Mammary epithelial cell (primary cell): ENCODE measurements at regions not wholly inside any gene's neighbourhood (a gene's known extent, or its start where the extent isn't known, plus 50 kb on each side); places are given as distances from the start of the nearest gene placed in this dataset.

Source experiments
- EZH2 ChIP-seq: IDR thresholded peaks from 2 replicates; pipeline ENCODE4 v1.6.1; 2012; ENCODE audit warnings: low read length, inconsistent platforms, borderline replicate concordance
- TF ChIP-seq, protein P1 (sequence below), 2 donors: IDR thresholded peaks in 1 of 2; conservative IDR thresholded peaks in 1 of 2; 2 replicates each; pipeline ENCODE4 v1.5.1; 2011 to 2012; ENCODE audit warnings: inconsistent platforms in 2 of 2, low read length in 2 of 2, mild to moderate bottlenecking in 2 of 2, control low read depth in 1 of 2, low read depth in 1 of 2; ENCODE audit not compliant: insufficient read depth in 1 of 2; ENCODE audit errors: extremely low read depth in 1 of 2

DNA sequence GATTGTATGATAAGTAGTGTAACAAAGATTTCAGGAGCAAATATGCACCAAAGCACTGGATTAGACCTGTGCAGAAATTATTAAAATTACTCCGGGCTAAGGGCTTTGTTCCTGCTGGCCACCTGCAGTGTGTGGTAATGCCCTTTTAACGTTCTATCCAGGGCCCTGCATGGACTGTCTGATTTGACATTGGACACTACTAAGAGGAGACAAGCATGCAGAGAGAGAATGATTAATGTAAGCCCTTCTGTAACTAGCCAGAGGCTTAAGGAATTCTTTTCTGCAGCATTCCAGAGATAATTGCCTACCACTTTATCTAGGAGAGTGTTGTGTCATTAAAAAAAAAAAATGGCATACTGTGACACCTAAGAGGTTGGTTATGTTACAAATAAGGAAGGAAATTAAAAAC is 117.0 kb downstream of the PCDH7 start:
- TF ChIP-seq, protein P1, sequence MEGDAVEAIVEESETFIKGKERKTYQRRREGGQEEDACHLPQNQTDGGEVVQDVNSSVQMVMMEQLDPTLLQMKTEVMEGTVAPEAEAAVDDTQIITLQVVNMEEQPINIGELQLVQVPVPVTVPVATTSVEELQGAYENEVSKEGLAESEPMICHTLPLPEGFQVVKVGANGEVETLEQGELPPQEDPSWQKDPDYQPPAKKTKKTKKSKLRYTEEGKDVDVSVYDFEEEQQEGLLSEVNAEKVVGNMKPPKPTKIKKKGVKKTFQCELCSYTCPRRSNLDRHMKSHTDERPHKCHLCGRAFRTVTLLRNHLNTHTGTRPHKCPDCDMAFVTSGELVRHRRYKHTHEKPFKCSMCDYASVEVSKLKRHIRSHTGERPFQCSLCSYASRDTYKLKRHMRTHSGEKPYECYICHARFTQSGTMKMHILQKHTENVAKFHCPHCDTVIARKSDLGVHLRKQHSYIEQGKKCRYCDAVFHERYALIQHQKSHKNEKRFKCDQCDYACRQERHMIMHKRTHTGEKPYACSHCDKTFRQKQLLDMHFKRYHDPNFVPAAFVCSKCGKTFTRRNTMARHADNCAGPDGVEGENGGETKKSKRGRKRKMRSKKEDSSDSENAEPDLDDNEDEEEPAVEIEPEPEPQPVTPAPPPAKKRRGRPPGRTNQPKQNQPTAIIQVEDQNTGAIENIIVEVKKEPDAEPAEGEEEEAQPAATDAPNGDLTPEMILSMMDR (conservative IDR thresholded peaks at IDR 0.05 in 1 of 2, IDR thresholded peaks at IDR 0.05 in 1 of 2; ENCODE audit: extremely low read depth in 1 of 2, insufficient read depth in 1 of 2, low read depth in 1 of 2, low read length in 2 of 2), result no peak
- TF ChIP-seq EZH2, result no peak
